ENCODE measurements at regions not wholly inside any gene's neighbourhood (a gene's known extent, or its start where the extent isn't known, plus 50 kb on each side); places are given as distances from the start of the nearest gene placed in this dataset.

GRCh38 chr2:8514796-8515758 lies 166.8 kb upstream of the ID2 start:
- no peak for TF ChIP-seq EGR1 (IDR thresholded peaks at IDR 0.05)
- TF ChIP-seq NFIC (IDR thresholded peaks at IDR 0.05) = no peak
- TF ChIP-seq EP300 (IDR thresholded peaks at IDR 0.05; ENCODE audit: borderline replicate concordance) = no peak
- no peak for TF ChIP-seq CEBPB (IDR thresholded peaks at IDR 0.05)
- TF ChIP-seq REST (IDR thresholded peaks at IDR 0.05; ENCODE audit: low read depth) = no peak
- TF ChIP-seq, protein P1, sequence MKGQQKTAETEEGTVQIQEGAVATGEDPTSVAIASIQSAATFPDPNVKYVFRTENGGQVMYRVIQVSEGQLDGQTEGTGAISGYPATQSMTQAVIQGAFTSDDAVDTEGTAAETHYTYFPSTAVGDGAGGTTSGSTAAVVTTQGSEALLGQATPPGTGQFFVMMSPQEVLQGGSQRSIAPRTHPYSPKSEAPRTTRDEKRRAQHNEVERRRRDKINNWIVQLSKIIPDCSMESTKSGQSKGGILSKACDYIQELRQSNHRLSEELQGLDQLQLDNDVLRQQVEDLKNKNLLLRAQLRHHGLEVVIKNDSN (IDR thresholded peaks at IDR 0.05) = no peak
- no peak for TF ChIP-seq RAD21 (IDR thresholded peaks at IDR 0.05; ENCODE audit: low read depth)
- no peak for TF ChIP-seq CREB1 (IDR thresholded peaks at IDR 0.05; ENCODE audit: low read depth)
- TF ChIP-seq FOXM1 (IDR thresholded peaks at IDR 0.05; ENCODE audit: borderline replicate concordance, low read depth) = no peak
- no peak for TF ChIP-seq TAF1 (IDR thresholded peaks at IDR 0.05; ENCODE audit: low read depth)
